NCI-H128 (cell line): ENCODE measurements at regions not wholly inside any gene's neighbourhood (a gene's known extent, or its start where the extent isn't known, plus 50 kb on each side); places are given as distances from the start of the nearest gene placed in this dataset.

Experiments used
- DNase-seq: peaks from one replicate; lab custom pipeline; 2025; ENCODE audit not compliant: unreplicated experiment; lab: John Stamatoyannopoulos, UW

DNA sequence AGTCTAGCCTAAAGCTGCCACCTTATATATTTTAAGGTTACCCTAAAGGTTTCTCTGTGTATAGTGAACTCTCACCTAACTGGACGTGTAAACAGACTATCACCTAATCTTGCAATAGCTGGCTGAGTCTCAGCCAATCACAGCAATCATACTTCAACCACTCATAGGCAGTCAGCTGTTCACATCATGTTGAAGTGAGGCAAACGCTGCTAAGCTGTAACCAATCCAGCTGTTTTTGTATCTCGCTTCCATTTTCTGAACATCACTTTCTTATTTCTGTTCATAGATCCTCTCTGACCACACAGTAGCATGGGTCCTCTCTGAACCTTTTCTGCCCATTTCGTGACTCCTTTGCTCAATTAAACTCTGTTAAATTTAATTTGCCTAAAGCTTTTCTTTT lies 468.2 kb upstream of the POU3F3 start:
- DNase-seq, result no peak

GRCh38 chr2:104388296-104388695 lies 465.6 kb upstream of the POU3F3 start:
- no peak for DNase-seq

GRCh38 chr2:104402825-104403224 lies 451.1 kb upstream of the POU3F3 start:
- no peak for DNase-seq

DNA sequence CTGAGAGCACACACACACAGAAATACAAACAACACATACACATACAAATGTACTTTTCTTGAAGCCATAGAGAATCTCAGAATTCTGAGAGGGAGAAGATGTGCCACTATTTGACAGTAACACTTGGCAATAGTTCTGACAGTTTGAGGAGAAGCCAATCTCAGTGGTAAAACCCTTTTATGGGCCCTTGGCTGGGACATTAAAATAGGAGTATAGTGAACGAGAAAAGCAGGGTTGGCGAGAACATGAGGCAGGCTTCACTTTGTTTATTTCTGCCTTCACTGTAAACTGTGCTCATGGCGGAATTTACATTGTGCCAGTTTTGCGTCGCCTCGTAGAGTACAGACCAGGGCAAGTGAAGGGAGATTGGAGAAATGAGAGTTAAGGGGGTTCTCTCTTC lies 449.4 kb upstream of the POU3F3 start:
- DNase-seq, result no peak

GRCh38 chr2:104405623-104406022 lies 448.3 kb upstream of the POU3F3 start:
- no peak for DNase-seq

GRCh38 chr2:104406261-104406726 lies 447.6 kb upstream of the POU3F3 start:
- peak; percentile 74 for DNase-seq

GRCh38 chr2:104407641-104408040 lies 446.3 kb upstream of the POU3F3 start:
- no peak for DNase-seq

- no peak for DNase-seq
These were observed 445.6 kb upstream of the POU3F3 start for GRCh38 chr2:104408266-104408665.

DNA sequence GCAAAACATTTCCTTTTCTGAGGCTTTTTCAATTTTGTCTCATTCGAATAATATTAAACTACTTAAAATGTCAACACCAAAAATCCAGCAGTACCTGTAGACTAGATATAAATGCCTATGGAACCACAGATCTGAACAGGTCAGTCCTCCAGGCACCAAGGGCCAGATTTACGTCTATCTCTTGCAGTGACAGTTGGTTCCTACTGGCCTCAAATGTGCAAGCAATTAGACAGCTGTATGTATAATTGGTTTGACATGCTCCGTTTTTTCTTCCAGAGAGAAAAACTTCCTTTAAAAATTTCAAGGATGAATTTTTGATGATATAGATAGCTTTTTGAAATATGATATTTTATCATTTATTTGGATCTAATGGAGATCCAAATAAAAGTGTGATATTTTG lies 443.8 kb upstream of the POU3F3 start:
- no peak for DNase-seq

DNA sequence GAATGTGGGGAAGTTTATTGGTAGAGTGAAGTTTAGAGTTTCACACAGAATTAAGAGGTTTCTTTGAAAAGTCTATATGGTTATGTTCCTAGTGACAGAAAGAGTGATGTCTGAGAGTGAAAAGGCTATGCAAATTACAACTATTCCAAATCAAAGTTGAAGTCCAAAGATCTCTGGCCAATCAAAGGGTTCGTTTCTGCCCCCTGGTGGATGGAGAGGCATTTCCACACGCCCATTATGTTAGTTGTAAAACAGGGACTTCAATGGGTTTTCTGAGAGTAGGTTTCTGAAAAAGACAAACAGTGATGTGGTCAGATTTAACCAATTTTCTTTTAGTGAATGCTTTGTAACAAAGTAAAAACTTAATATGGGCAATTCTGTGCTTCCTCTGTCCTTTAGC lies 441.5 kb upstream of the POU3F3 start:
- no peak for DNase-seq

DNA sequence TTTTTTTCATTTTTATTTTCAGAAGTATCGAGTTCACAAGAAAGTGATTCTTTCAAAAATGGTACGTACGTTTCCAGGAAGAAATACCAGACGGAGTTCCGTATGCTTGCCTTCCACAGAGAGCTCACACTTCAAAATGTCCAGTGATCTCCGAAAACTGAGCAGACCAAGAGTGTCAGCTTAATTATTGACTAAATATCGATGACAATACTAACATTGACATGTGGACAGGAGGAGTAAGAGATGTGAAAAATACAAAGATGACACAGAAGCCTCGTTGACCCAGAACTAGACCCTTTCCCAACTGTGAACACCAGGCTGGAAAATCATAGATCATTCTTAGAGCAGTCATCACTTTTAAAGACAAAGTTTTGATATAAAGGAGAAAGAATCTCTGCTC lies 440.0 kb upstream of the POU3F3 start:
- no peak for DNase-seq

GRCh38 chr2:104415284-104415683 lies 438.6 kb upstream of the POU3F3 start:
- DNase-seq, result no peak

DNA sequence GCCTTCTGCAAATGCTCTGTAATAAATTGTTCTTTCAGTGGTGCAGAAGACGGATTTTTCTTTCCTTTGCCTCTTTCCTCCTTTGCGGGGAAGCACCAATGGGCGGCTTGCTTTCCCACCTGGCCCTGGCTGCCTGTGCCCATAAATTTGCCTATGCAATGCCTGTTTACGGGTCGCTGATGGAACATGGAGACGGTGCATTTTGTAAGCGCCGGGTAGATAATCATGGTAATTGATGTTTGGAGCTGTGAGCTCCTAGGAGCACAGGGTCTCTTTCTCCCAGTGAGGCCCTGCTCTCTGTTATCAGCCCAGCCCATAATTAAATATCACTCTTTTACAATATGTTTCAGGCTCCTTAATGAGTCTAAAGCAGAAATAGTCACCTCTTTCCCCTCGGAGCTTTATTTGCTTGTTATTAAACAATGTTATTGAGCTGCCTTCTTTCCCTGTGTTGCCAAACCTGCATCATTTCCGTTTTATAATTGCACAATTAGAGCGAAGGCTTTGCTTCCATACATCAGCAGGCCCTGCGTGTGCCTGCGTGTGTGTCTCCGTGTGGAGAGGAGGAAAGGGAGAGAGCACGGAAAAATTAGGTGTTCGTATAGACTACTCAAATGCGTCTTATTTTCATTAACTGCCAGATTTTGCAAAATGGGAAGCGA lies 437.4 kb upstream of the POU3F3 start:
- DNase-seq, result no peak

GRCh38 chr2:104420420-104420819 lies 433.5 kb upstream of the POU3F3 start:
- no peak for DNase-seq

DNA sequence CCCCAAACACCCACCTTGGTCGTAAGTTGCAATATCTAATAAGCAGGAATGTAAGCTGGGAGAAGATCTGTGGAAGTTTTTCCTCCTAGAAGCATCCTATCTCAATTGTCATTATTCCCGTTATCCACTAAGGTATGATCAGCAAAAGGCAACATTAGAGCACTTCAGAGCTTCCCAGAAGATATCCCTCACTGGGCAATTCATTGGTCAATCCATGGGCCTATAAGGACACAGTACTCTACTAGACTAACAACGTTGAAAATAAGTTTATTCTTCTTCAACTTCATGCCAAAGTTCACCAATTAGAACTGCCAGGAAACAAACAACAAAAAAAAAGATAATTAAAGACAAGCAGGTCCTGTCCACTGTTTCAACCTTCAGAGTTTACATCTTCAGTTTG lies 433.0 kb upstream of the POU3F3 start:
- DNase-seq, result no peak

- no peak for DNase-seq
These were observed 427.9 kb upstream of the POU3F3 start for GRCh38 chr2:104425850-104426595.

DNA sequence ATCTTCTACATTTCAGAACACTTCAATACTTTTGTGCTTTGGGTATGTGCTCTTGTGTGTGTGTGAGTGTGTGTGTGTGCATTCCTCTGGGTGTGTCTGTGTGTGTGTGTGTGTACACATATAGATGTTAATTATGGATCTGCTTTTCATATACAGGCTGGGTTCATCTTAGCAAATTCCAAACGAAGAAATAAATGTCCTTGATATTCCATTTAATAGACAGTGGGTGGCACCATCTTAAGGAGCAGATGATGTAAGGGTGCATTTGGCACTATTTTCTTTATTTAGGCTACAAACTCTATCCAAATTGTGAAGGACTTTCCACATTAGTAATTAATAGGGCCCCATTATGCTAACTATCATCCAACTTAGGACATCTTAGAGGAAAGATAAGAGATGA lies 425.8 kb upstream of the POU3F3 start:
- DNase-seq, result no peak

DNA sequence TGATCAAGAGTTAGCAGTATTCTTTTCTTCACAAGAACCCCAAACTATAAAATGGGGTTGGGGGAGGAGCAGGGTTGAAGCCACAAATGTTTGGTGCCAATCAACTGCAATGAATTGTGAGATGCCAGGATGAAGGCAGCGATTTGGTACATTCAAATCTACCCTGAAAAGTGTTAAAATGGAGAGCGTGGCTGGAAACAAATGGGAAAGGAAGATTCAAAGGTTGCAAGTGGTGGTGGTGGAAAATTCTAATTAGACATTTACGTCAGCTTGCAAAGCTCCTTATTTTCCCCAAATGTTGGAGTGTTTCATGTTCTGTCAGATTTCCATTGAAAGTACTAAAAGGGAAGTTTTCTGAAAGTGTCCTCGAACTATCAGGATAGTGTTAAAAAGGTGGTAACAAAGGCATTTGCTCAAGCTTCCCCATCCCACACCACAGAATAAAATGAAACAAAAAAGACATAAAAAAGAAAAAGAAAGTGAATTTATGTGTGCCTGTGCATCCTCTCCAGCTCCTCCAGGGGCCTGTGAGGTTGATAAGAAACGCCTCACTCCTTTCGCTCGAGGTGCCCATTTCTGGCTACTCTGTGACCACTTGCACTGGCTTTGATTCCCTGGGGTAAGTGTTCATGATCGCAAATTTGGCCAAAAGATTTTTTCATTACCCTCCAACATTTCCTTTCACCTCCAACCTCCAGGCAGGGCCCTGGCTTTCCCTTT lies 424.1 kb upstream of the POU3F3 start:
- DNase-seq, result no peak

DNA sequence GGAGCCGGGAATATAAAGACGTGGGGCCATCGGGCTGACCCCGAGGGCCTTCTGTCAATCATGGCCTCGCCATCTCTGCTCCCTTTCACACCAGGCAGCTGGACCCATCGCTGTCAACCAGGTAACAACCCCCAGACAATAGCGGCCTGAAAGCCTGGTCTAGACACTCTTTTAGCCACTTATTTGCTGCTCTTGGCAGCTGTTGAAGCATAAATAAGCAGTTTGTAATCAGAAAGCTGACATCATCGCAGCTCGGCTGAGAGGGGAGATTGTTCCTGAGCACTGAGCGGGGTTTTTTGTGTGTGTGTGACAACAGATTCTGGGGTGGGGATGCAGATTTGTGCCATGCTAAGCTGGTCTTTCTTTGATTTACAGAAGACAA lies 423.6 kb upstream of the POU3F3 start:
- DNase-seq, result peak; percentile 36

- no peak for DNase-seq
These were observed 423.1 kb upstream of the POU3F3 start for GRCh38 chr2:104430852-104431251.

DNA sequence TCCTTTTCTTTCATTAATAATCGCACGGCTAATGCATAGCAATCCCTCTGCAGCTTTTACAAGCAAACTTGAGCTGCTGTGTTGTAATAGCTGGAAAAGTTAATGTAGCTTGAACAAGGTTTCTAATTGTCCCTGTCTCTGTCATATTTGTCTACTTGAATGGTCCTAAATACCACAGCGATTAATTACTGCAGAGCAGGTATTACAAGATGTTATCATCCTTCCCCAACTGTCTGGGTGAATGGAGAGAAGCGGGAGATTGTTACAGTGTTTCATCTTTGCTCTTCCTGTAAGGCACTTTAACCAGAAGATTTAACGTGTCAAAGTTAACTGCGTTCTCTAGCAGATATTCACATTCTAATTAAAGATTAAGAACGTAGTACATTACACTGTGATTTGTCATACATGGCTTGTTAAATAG lies 422.2 kb upstream of the POU3F3 start:
- no peak for DNase-seq

- no peak for DNase-seq
These were observed 421.5 kb upstream of the POU3F3 start for GRCh38 chr2:104432401-104432800.
